Neuronal stem cell (in vitro differentiated cells): ENCODE measurements at regions not wholly inside any gene's neighbourhood (a gene's known extent, or its start where the extent isn't known, plus 50 kb on each side); places are given as distances from the start of the nearest gene placed in this dataset.

Experiments used
- DNase-seq: peaks from one replicate; pipeline ENCODE4 v3.0.0-alpha.2; 2013; ENCODE audit warnings: low spot score
- H2AFZ ChIP-seq: one replicate; pipeline ENCODE4 v1.6.1; 2013; ENCODE audit warnings: mild to moderate bottlenecking, low read length, inconsistent platforms
- H2AK5ac ChIP-seq: 2 replicates; pipeline ENCODE4 v1.6.1; 2013; ENCODE audit warnings: low read depth, mild to moderate bottlenecking, inconsistent platforms, low read length, moderate library complexity, mixed read lengths
- H2BK120ac ChIP-seq: 2 replicates; pipeline ENCODE4 v1.6.1; 2013; ENCODE audit warnings: low read depth, mild to moderate bottlenecking, inconsistent platforms, low read length, moderate library complexity, mixed read lengths
- H2BK12ac ChIP-seq: one replicate; pipeline ENCODE4 v1.6.1; 2013; ENCODE audit warnings: low read length, inconsistent platforms
- H2BK15ac ChIP-seq: 2 replicates; pipeline ENCODE4 v1.6.1; 2013; ENCODE audit warnings: mild to moderate bottlenecking, low read length, inconsistent platforms, mixed read lengths
- H2BK5ac ChIP-seq: one replicate; pipeline ENCODE4 v1.6.1; 2013; ENCODE audit warnings: inconsistent platforms, mild to moderate bottlenecking, low read length, moderate library complexity
- H3K14ac ChIP-seq: one replicate; pipeline ENCODE4 v1.6.1; 2013; ENCODE audit warnings: low read length, inconsistent platforms
- H3K18ac ChIP-seq: 2 replicates; pipeline ENCODE4 v1.6.1; 2013; ENCODE audit warnings: low read length, inconsistent platforms
- H3K23ac ChIP-seq: 2 replicates; pipeline ENCODE4 v1.6.1; 2013; ENCODE audit warnings: low read depth, mild to moderate bottlenecking, mixed read lengths, low read length, inconsistent platforms; ENCODE audit not compliant: poor library complexity
- H3K27ac ChIP-seq: replicated peaks from 3 replicates; pipeline ENCODE4 v1.5.1; 2013; ENCODE audit warnings: low read length, inconsistent platforms
- H3K27me3 ChIP-seq, 3 experiments: 2 replicates each; pipeline ENCODE4 v1.6.1; 2013; ENCODE audit warnings: low read length in 3 of 3, mild to moderate bottlenecking in 2 of 3, inconsistent platforms in 1 of 3, low read depth in 1 of 3, mixed read lengths in 1 of 3, moderate library complexity in 1 of 3; ENCODE audit not compliant: control insufficient read depth in 3 of 3, insufficient read depth in 3 of 3
- H3K36me3 ChIP-seq, 2 donors: replicated peaks in 1 of 2; 2 replicates each; pipeline ENCODE4 v1.6.1; 2013; ENCODE audit warnings: low read length in 2 of 2; ENCODE audit not compliant: control insufficient read depth in 2 of 2, insufficient read depth in 2 of 2
- H3K4ac ChIP-seq: 2 replicates; pipeline ENCODE4 v1.6.1; 2013; ENCODE audit warnings: inconsistent platforms, mild to moderate bottlenecking, low read length, moderate library complexity
- H3K4me1 ChIP-seq, 2 donors: 1 replicate in 1 of 2; 2 replicates in 1 of 2; pipeline ENCODE4 v1.6.1; 2013; ENCODE audit warnings: low read length in 2 of 2, low read depth in 1 of 2; ENCODE audit not compliant: control insufficient read depth in 2 of 2, insufficient read depth in 1 of 2
- H3K4me2 ChIP-seq: one replicate; pipeline ENCODE4 v1.6.1; 2013; ENCODE audit warnings: mild to moderate bottlenecking, low read length, inconsistent platforms; ENCODE audit not compliant: insufficient read depth, poor library complexity, severe bottlenecking
- H3K4me3 ChIP-seq, 2 donors: 2 replicates each; pipeline ENCODE4 v1.5.1; 2013; ENCODE audit warnings: low read length in 2 of 2, mild to moderate bottlenecking in 2 of 2, inconsistent platforms in 1 of 2, moderate library complexity in 1 of 2
- H3K79me1 ChIP-seq: one replicate; pipeline ENCODE4 v1.6.1; 2013; ENCODE audit warnings: low read depth, mild to moderate bottlenecking, inconsistent platforms, low read length, moderate library complexity
- H3K9ac ChIP-seq: one replicate; pipeline ENCODE4 v1.6.1; 2013; ENCODE audit warnings: mild to moderate bottlenecking, low read depth, low read length, inconsistent platforms; ENCODE audit not compliant: poor library complexity
- H3K9me3 ChIP-seq, 2 donors: replicated peaks in 1 of 2; 2 replicates each; pipeline versions ENCODE3 to v1.6.1; 2013; ENCODE audit warnings: low read length in 2 of 2, mild to moderate bottlenecking in 2 of 2, inconsistent platforms in 1 of 2, low read depth in 1 of 2, mixed read lengths in 1 of 2, moderate library complexity in 1 of 2; ENCODE audit not compliant: control insufficient read depth in 2 of 2, insufficient read depth in 1 of 2
- H4K8ac ChIP-seq: one replicate; pipeline ENCODE4 v1.6.1; 2013; ENCODE audit warnings: low read depth, mild to moderate bottlenecking, inconsistent platforms, low read length, moderate library complexity
- H4K91ac ChIP-seq: one replicate; pipeline ENCODE4 v1.6.1; 2013; ENCODE audit warnings: low read length, low read depth, mild to moderate bottlenecking, inconsistent platforms; ENCODE audit not compliant: poor library complexity
- WGBS, 2 donors: extraction: QIAGEN DNeasy Blood & Tissue Kit; methylation state at CpG; one replicate each; pipeline ENCODE4 v1.1.7; 2013; ENCODE audit warnings: missing lambda C conversion rate in 2 of 2, mixed read lengths in 1 of 2; ENCODE audit not compliant: insufficient read length in 2 of 2, insufficient replicate concordance in 1 of 2; ENCODE audit errors: extremely low coverage in 2 of 2; 5-methylcytosine and 5-hydroxymethylcytosine counted together

DNA sequence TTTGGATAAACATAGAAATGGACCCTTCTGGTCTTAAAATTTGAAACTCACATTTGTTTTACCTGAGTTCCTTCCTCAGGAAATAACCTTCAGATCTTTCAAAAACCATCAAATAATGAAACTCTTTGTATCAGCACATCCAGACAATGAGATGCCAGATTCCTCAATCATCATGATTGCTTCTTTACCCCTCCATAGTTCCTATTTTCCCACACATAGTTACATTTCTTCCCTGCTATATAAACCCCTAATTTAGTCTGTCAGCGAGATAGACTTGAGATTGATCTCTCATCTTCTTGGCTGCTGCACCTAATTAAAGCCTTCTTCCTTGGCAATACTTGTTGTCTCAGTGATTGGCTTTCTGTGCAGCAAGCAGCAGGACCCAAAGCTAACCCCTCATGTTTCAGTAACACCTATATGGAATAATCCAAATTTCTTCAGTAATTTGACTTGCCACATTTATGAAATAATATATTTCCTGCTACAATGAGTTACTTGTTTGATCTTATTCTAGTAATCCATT lies 83.9 kb upstream of the BANK1 start:
- H3K9me3 ChIP-seq: peaks cover 2 to 3% of the 10 kb centered on the region in 2 donors
- no peak overlapping the region for H3K27ac ChIP-seq
- no peak for DNase-seq

DNA sequence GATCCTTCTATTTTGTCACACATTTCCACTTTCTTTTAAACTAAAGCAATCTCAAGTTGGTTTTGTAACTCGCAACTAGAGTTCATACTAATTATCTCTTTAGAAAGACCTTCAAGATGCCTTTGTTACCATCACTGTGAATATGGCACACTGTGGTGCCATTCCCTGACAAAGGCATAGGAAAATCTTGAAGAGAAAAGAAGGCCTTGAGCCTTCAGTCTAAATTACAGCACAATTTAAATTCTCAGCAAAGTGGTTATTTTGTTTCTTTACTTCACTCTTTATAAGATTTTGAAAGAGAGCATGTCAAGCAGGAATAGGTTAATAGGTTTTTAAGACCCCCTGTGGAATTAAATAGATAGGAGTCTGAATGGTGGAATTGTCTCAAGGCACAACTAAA lies 89.0 kb upstream of the BANK1 start:
- no peak overlapping the region for H2BK5ac ChIP-seq

More for the DNA sequence above, 83.9 kb upstream of the BANK1 start:
- Histone ChIP-seq H3K27me3 (no peaks in the 10 kb centered on the region), H2BK15ac (no peak overlapping the region), H3K4me1 (peaks cover 0 to 1% of the 10 kb centered on the region in 2 donors), H3K4me2 (no peak overlapping the region), H2AFZ (no peak overlapping the region), H2BK120ac (no peak overlapping the region), H3K14ac (no peak overlapping the region), H3K9ac (no peak overlapping the region), H4K8ac (no peak overlapping the region), H2BK12ac (no peak overlapping the region), H2AK5ac (no peak overlapping the region), H2BK5ac (no peak overlapping the region), H3K36me3 (no peaks in the 10 kb centered on the region), H3K4ac (no peak overlapping the region), H3K4me3 (no peak overlapping the region), H3K23ac (no peak overlapping the region), H4K91ac (no peak overlapping the region), H3K18ac (no peak overlapping the region), H3K79me1 (no peaks in the 10 kb centered on the region)
- WGBS, 2 donors: no CpG with 5 or more reads among the region's 1 CpG

DNA sequence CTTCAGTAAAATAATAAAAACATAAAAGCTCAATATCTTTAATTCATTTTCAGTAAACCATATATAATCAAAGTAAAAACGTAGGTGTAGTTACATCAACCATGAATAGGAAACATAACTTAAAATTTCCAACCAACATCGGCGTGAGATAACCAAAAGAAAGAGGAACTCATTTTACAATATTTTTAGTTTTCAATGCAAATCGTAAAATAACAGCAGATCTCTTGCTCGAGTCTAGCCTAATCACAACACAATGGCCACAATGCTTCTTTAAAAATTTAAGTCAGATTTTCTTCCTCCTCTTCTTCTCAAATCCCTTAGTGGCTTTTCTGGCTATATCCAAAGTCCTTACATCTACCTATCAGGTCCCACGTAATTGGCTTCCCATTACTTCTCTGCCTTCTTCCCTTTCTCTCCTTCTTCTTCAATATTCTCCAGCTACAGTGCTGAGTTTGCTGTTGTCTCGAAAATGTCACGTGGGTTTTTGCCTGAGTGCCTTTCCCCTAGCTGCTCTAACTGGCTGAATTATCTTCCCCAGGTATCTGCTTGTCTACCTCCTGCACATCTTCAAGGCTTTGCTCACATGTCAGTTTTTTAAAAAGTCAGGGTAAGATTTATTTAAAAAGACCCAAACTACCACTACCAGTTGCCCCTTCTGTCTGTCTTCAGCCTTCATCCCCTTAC lies 90.9 kb upstream of the BANK1 start:
- no peak overlapping the region for H3K4ac ChIP-seq
- H3K14ac ChIP-seq: no peak overlapping the region
- no peak overlapping the region for H2BK120ac ChIP-seq
- H3K23ac ChIP-seq: no peak overlapping the region
- no peak overlapping the region for H2BK5ac ChIP-seq
- H3K9ac ChIP-seq: no peak overlapping the region
- no peak overlapping the region for H4K8ac ChIP-seq
- no peaks in the 10 kb centered on the region for H3K36me3 ChIP-seq
- H3K18ac ChIP-seq: no peak overlapping the region
- no peaks in the 10 kb centered on the region for H3K79me1 ChIP-seq
- no peak overlapping the region for H2BK12ac ChIP-seq
- no peak overlapping the region for H2BK15ac ChIP-seq
- no peak overlapping the region for H2AK5ac ChIP-seq
- no CpG with 5 or more reads among the region's 8 CpGs for WGBS, 2 donors
- no peak overlapping the region for H4K91ac ChIP-seq
- H3K9me3 ChIP-seq: no peaks in the 10 kb centered on the region
- H3K27me3 ChIP-seq: peaks cover 0 to 4% (median 0%) of the 10 kb centered on the region in 3 experiments
- H3K4me1 ChIP-seq: peaks cover 0 to 7% of the 10 kb centered on the region in 2 donors
- no peak overlapping the region for H2AFZ ChIP-seq
- H3K27ac ChIP-seq: no peak overlapping the region
- DNase-seq: no peak
- H3K4me2 ChIP-seq: no peak overlapping the region
- no peak overlapping the region for H3K4me3 ChIP-seq

More for the DNA sequence above, 89.0 kb upstream of the BANK1 start:
- Histone ChIP-seq H4K8ac (no peak overlapping the region), H3K27ac (no peak overlapping the region), H3K27me3 (peaks cover 0 to 4% (median 0%) of the 10 kb centered on the region in 3 experiments), H2BK120ac (no peak overlapping the region), H3K36me3 (no peaks in the 10 kb centered on the region), H4K91ac (no peak overlapping the region), H3K79me1 (no peaks in the 10 kb centered on the region), H2BK12ac (no peak overlapping the region), H2AFZ (no peak overlapping the region), H2AK5ac (no peak overlapping the region), H3K18ac (no peak overlapping the region), H3K4me3 (no peak overlapping the region), H3K4me1 (peaks cover 0 to 7% of the 10 kb centered on the region in 2 donors), H3K9me3 (peaks cover 0 to under 1% of the 10 kb centered on the region in 2 donors), H3K14ac (no peak overlapping the region), H3K23ac (no peak overlapping the region), H3K4ac (no peak overlapping the region), H3K4me2 (no peak overlapping the region), H2BK15ac (no peak overlapping the region), H3K9ac (no peak overlapping the region)
- no CpG with 5 or more reads among the region's 1 CpG for WGBS, 2 donors
- DNase-seq: peak; percentile 24

DNA sequence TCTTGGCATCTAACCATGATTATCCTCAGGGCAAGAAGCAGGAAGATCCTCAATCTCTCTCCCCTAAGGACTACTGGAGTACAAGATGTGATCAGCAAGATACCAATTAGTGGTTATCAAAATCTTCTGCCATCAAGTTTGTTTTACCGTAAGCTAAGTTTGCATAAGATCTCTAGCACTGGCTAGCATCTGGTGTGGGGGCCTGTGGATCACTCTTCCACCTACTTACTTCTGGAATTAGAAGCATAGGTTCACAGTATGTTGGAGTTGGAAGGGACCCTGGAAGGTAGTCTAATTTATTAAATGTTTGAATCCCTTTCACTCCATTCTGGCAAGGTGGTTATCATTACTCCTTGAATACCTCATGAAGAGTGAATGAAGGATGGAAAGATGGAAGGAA lies 93.3 kb upstream of the BANK1 start:
- Histone ChIP-seq H3K9me3 (no peaks in the 10 kb centered on the region), H2BK5ac (no peak overlapping the region), H3K4me2 (no peak overlapping the region), H4K91ac (no peak overlapping the region), H2BK15ac (no peak overlapping the region), H3K79me1 (no peaks in the 10 kb centered on the region), H2AFZ (no peak overlapping the region), H4K8ac (no peak overlapping the region), H2BK12ac (no peak overlapping the region), H3K27ac (no peak overlapping the region), H3K4me3 (no peak overlapping the region), H3K27me3 (peaks cover 0 to 4% (median 0%) of the 10 kb centered on the region in 3 experiments), H3K4ac (no peak overlapping the region), H2BK120ac (no peak overlapping the region), H3K23ac (no peak overlapping the region), H3K14ac (no peak overlapping the region), H2AK5ac (no peak overlapping the region), H3K9ac (no peak overlapping the region), H3K36me3 (no peaks in the 10 kb centered on the region), H3K18ac (no peak overlapping the region), H3K4me1 (peaks cover 0 to 5% of the 10 kb centered on the region in 2 donors)
- no peak for DNase-seq
- no CpG with 5 or more reads among the region's 1 CpG for WGBS, 2 donors
